ENCODE measurements at regions not wholly inside any gene's neighbourhood (a gene's known extent, or its start where the extent isn't known, plus 50 kb on each side); places are given as distances from the start of the nearest gene placed in this dataset.

- TF ChIP-seq ZBTB40 (IDR thresholded peaks at IDR 0.05) (no peak), ZBTB40 (CRISPR knock-in tag; IDR thresholded peaks at IDR 0.05) (no peak), ZNF17 (CRISPR knock-in tag; IDR thresholded peaks at IDR 0.05) (no peak), ZNF839 (CRISPR knock-in tag; IDR thresholded peaks at IDR 0.05; ENCODE audit: borderline replicate concordance) (no peak)
- TF ChIP-seq, protein P1, sequence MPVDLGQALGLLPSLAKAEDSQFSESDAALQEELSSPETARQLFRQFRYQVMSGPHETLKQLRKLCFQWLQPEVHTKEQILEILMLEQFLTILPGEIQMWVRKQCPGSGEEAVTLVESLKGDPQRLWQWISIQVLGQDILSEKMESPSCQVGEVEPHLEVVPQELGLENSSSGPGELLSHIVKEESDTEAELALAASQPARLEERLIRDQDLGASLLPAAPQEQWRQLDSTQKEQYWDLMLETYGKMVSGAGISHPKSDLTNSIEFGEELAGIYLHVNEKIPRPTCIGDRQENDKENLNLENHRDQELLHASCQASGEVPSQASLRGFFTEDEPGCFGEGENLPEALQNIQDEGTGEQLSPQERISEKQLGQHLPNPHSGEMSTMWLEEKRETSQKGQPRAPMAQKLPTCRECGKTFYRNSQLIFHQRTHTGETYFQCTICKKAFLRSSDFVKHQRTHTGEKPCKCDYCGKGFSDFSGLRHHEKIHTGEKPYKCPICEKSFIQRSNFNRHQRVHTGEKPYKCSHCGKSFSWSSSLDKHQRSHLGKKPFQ (CRISPR knock-in tag; IDR thresholded peaks at IDR 0.05; ENCODE audit: insufficient replicate concordance): no peak
These were observed 98.0 kb downstream of the ZNF664 start (continued) for GRCh38 chr12:124071075-124071443.
